ENCODE measurements at regions not wholly inside any gene's neighbourhood (a gene's known extent, or its start where the extent isn't known, plus 50 kb on each side); places are given as distances from the start of the nearest gene placed in this dataset.

DNA sequence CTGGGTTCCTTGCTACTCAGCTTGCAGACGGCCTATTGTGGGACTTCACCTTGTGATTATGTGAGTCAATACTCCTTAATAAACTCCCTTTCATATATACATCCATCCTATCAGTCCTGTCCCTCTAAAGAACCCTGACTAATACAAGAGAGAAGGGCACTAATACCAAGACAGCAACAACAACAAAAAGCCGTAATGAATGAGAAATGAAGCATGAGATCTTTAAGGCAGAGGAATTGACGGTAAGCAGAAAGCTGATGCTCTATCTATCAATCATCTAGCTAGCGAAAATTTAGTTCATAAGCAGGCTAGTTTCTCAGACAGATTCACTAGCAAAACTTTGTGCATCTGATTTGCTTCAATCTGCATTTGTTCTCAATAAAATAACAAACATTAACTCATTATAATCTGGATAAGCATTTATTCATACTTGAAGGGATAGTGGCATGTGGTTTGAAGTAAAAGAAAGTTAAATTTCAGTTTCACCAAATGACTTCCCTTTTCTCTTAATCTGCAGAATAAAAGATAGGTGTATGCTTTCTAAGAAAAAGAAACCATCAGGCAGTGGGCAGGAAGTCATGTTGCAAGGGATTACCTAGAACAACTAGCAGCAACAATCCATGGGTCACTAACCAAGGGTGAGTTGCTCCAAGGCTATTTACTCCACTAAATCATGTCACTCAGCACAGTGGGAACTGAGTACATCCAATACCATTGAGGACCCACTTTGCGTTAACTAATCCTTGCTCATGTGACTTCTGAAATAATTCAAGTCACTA, 376.5 kb downstream of the TMEM182 start:
- H3K4me3 ChIP-seq (ENCODE audit: low read depth, low read length): no peak overlapping the region
- TF ChIP-seq, protein P1, sequence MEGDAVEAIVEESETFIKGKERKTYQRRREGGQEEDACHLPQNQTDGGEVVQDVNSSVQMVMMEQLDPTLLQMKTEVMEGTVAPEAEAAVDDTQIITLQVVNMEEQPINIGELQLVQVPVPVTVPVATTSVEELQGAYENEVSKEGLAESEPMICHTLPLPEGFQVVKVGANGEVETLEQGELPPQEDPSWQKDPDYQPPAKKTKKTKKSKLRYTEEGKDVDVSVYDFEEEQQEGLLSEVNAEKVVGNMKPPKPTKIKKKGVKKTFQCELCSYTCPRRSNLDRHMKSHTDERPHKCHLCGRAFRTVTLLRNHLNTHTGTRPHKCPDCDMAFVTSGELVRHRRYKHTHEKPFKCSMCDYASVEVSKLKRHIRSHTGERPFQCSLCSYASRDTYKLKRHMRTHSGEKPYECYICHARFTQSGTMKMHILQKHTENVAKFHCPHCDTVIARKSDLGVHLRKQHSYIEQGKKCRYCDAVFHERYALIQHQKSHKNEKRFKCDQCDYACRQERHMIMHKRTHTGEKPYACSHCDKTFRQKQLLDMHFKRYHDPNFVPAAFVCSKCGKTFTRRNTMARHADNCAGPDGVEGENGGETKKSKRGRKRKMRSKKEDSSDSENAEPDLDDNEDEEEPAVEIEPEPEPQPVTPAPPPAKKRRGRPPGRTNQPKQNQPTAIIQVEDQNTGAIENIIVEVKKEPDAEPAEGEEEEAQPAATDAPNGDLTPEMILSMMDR (IDR thresholded peaks at IDR 0.05; ENCODE audit: insufficient read depth, low read length): no peak

DNA sequence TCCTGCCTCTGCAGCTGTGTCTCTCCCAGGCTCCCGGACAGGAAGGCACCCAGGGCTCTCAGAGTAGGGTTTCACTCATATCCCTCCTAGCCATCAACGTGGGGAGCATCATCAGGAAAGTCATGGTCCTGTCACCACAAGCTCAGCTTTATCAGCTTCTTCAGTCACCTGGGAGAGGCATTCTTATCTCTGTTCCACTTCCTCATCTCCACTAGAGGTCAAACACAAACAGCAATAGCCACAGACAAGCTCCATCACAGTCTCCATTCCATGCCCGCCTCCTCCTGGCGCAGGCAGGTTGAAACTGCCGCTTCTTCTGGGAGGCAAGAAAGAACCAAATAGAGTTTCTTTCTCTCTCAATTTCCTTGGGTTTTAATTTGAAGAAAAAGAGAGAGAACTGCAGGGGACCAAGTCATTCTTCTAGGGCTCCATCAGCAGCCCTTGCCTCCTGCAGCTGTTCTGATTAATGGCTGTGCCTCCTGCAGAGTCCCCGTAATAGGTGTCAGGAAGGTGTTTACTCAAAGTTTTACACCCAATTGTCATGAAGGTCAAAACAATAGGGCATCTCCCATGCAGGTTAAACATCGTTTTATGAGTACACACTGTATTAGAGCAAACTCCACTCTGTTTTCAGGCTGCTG, 377.9 kb downstream of the TMEM182 start:
- no peak overlapping the region for H3K4me3 ChIP-seq (ENCODE audit: low read depth, low read length)
- TF ChIP-seq, protein P1 (IDR thresholded peaks at IDR 0.05; ENCODE audit: insufficient read depth, low read length): no peak

More for the DNA sequence above, 376.5 kb downstream of the TMEM182 start:
- DNase-seq (ENCODE audit: low read depth): no peak

DNA sequence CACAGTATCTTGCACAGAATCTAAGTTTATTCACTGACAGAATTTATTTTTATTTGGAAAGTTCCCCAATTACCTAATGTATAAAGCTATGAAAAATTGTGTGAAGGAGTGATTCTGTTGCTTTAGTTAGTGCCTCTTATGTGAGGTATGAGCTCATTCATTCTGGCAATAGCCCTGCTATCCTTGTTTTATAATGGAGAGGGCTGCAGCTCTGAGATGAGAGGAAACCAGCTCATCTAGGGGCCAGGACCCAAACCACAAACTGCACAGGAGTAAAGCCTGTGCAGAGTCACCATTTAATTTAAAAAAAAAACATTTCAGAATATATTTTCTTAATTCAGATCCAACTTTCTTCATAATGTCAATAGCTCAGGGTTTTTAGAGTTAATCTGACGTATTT, 383.0 kb downstream of the TMEM182 start:
- no peak for DNase-seq (ENCODE audit: low read depth)
- H3K4me3 ChIP-seq (ENCODE audit: low read depth, low read length): no peak overlapping the region
- TF ChIP-seq, protein P1 (IDR thresholded peaks at IDR 0.05; ENCODE audit: insufficient read depth, low read length): no peak

More for the DNA sequence above, 377.9 kb downstream of the TMEM182 start:
- no peak for DNase-seq (ENCODE audit: low read depth)

DNA sequence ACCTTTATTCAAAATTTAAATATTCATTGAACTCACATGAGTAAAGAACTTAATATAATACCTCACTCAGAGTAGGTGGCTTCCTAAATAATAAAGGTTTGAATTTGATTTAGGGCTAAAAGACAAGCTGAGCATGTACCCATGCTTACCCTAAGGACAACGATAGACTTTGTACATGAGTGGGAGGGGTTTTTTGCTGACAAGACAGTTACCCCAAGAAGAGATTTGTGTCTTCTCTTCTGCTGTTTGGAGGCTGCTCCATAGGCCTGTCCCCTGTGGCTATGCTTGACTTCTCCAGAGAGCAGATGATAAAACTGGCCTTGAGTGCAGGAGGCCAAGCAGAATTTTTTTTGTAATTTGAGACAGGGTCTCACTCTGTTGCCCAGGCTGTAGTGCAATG, 383.9 kb downstream of the TMEM182 start:
- no peak for DNase-seq (ENCODE audit: low read depth)
- TF ChIP-seq, protein P1 (IDR thresholded peaks at IDR 0.05; ENCODE audit: insufficient read depth, low read length): no peak
- no peak overlapping the region for H3K4me3 ChIP-seq (ENCODE audit: low read depth, low read length)

DNA sequence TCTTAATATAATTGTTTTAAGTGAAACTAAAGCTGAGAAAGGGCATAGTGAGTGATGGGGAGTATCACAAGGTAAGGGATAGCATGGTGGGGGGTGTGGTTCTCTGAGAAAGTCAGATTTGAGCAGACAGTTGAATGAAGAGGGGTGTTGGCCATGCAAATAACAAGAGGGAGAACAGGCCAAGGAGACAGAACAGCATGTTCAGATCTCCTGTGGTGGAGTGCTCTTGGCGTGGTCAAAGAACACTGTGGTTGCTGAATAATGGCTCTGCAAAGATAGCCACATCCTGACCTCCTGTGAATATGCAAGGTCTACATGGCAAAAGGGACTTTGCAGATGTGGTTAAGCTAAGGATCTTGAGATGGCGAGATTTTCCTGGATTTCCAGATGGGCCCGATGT, 389.2 kb downstream of the TMEM182 start:
- no peak overlapping the region for H3K4me3 ChIP-seq (ENCODE audit: low read depth, low read length)
- no peak for DNase-seq (ENCODE audit: low read depth)
- TF ChIP-seq, protein P1 (IDR thresholded peaks at IDR 0.05; ENCODE audit: insufficient read depth, low read length): no peak

DNA sequence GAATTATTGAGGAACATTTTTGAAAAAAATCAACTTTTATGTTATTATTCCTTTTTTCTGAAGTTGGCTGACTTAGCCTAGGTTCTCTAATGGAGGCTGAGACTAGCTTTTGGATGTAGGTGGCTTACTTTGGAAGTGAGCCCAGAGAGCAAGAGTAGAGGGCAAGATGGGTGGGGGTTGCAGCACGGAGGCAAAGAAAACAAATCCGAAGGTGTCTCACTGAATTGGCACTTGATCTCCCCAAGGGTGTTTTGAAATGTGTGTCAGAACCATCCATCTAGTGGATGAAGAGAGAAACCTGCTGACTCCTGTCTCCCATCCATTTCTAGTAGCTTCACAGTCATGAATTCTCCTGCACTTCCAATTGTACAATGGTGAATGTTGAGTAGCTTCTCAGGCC, 390.7 kb downstream of the TMEM182 start:
- no peak for DNase-seq (ENCODE audit: low read depth)
- no peak overlapping the region for H3K4me3 ChIP-seq (ENCODE audit: low read depth, low read length)
- TF ChIP-seq, protein P1 (IDR thresholded peaks at IDR 0.05; ENCODE audit: insufficient read depth, low read length): no peak

All from fibroblast of the aortic adventitia (primary cell).